Retinal pigment epithelial cell (primary cell): ENCODE measurements at regions not wholly inside any gene's neighbourhood (a gene's known extent, or its start where the extent isn't known, plus 50 kb on each side); places are given as distances from the start of the nearest gene placed in this dataset.

ENCODE experiments used
- DNase-seq: peaks from one replicate; pipeline ENCODE4 v3.0.0-alpha.2; 2010; ENCODE audit warnings: low read depth
- H3K4me3 ChIP-seq: 2 replicates; pipeline ENCODE4 v1.5.1; 2011; ENCODE audit warnings: mild to moderate bottlenecking, low read length, control low read depth, moderate library complexity
- CTCF ChIP-seq: conservative IDR thresholded peaks from 2 replicates; pipeline ENCODE4 v1.5.1; 2011; ENCODE audit warnings: low read depth, low read length, control low read depth, inconsistent platforms

GRCh38 chr4:177032341-177032740 is 239.6 kb upstream of the VEGFC start:
- no peak overlapping the region for H3K4me3 ChIP-seq
- DNase-seq, result no peak
- no peak for TF ChIP-seq CTCF

GRCh38 chr4:177033135-177033534 is 240.4 kb upstream of the VEGFC start:
- peak; percentile 18 for TF ChIP-seq CTCF
- no peak overlapping the region for H3K4me3 ChIP-seq
- DNase-seq, result no peak

GRCh38 chr4:177033632-177034031 is 240.9 kb upstream of the VEGFC start:
- no peak overlapping the region for H3K4me3 ChIP-seq
- TF ChIP-seq CTCF, result no peak
- DNase-seq, result no peak

GRCh38 chr4:177041356-177041755 is 248.6 kb upstream of the VEGFC start:
- H3K4me3 ChIP-seq, result no peak overlapping the region
- no peak for TF ChIP-seq CTCF
- no peak for DNase-seq

- no peak for DNase-seq
- H3K4me3 ChIP-seq, result no peak overlapping the region
These were observed 254.5 kb upstream of the VEGFC start for GRCh38 chr4:177047070-177047850.

GRCh38 chr4:177047851-177048174 is 255.1 kb upstream of the VEGFC start:
- H3K4me3 ChIP-seq, result no peak overlapping the region
- no peak for DNase-seq
- TF ChIP-seq CTCF, result no peak

More at GRCh38 chr4:177047070-177047850, 254.5 kb upstream of the VEGFC start:
- peak; percentile 89 for TF ChIP-seq CTCF

GRCh38 chr4:177051473-177052060 is 258.1 kb upstream of the NEIL3 start:
- H3K4me3 ChIP-seq, result no peak overlapping the region
- peak; percentile 58 for TF ChIP-seq CTCF
- DNase-seq, result no peak
